H1 (cell line): ENCODE measurements at regions not wholly inside any gene's neighbourhood (a gene's known extent, or its start where the extent isn't known, plus 50 kb on each side); places are given as distances from the start of the nearest gene placed in this dataset.

ENCODE experiments used
- CBX8 ChIP-seq: fragments of 300-800, 300-1000 bp; sonication (generic); IDR thresholded peaks from 2 replicates; pipeline ENCODE4 v1.7.1; 2016; ENCODE audit warnings: low read depth, low read length, borderline replicate concordance
- CHD1 ChIP-seq: IDR thresholded peaks from 2 replicates; pipeline ENCODE4 v1.6.1; 2012; ENCODE audit warnings: low read depth, low read length, improper control_type of control experiment
- EZH2 ChIP-seq: fragments of 200-600 bp; sonication (generic); IDR thresholded peaks from 2 replicates; pipeline ENCODE4 v1.7.1; 2012; ENCODE audit warnings: low read depth, mild to moderate bottlenecking, moderate library complexity, low read length, inconsistent platforms; ENCODE audit not compliant: severe bottlenecking
- GTF2F1 ChIP-seq: IDR thresholded peaks from 2 replicates; pipeline ENCODE4 v1.6.1; 2012; ENCODE audit warnings: low read depth, low read length, improper control_type of control experiment, borderline replicate concordance
- NRF1 ChIP-seq: IDR thresholded peaks from 2 replicates; pipeline ENCODE4 v1.6.1; 2011; ENCODE audit warnings: mild to moderate bottlenecking, low read depth, low read length, improper control_type of control experiment
- POLR2A ChIP-seq, 2 experiments: IDR thresholded peaks; 1 replicate in 1 of 2; 2 replicates in 1 of 2; pipeline ENCODE4 v1.6.1; 2011; ENCODE audit warnings: low read depth in 2 of 2, low read length in 2 of 2, mild to moderate bottlenecking in 2 of 2; ENCODE audit errors: control extremely low read depth in 1 of 2
- POLR2AphosphoS5 ChIP-seq: IDR thresholded peaks from 2 replicates; pipeline ENCODE4 v1.6.1; 2011; ENCODE audit warnings: low read depth, low read length
- RFX5 ChIP-seq: IDR thresholded peaks from 2 replicates; pipeline ENCODE4 v1.6.1; 2011; ENCODE audit warnings: low read depth, low read length, improper control_type of control experiment, borderline replicate concordance
- TAF1 ChIP-seq: IDR thresholded peaks from 2 replicates; pipeline ENCODE4 v1.6.1; 2011; ENCODE audit warnings: mild to moderate bottlenecking, low read depth, low read length
- TF ChIP-seq, protein P1 (sequence below), 3 experiments: IDR thresholded peaks; 1 replicate in 2 of 3; 2 replicates in 1 of 3; pipeline versions ENCODE4 v1.5.1 to v1.6.1; 2011; ENCODE audit warnings: low read length in 3 of 3, mild to moderate bottlenecking in 3 of 3, inconsistent platforms in 2 of 3, low read depth in 1 of 3, moderate library complexity in 1 of 3; ENCODE audit not compliant: insufficient read depth in 1 of 3; ENCODE audit errors: control extremely low read depth in 1 of 3
- TF ChIP-seq, protein P2 (sequence below): fragments of 300-600 bp; sonication (generic); IDR thresholded peaks from 2 replicates; pipeline ENCODE4 v1.7.1; 2012; ENCODE audit warnings: low read length, moderate library complexity, mild to moderate bottlenecking, inconsistent platforms; ENCODE audit not compliant: insufficient replicate concordance

DNA sequence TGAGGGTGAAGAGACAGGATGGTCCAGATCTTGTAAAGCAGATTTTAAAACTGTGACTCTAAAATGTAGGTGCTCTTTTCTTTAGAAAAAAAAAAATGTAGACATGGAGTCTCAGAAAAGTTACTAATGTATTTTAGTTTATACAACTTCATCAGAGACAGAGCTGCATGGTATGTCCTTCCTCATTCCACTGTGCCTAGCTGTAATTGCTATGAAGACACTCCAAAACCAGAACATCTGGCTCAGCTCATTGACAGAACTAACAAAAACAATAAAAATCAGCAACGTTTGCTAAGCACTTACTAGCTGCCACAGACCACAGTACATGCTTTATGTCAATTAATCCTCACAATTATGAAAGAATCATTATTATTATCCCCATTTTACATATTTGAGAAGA lies 160.7 kb downstream of the BARX2 start:
- TF ChIP-seq, protein P1, sequence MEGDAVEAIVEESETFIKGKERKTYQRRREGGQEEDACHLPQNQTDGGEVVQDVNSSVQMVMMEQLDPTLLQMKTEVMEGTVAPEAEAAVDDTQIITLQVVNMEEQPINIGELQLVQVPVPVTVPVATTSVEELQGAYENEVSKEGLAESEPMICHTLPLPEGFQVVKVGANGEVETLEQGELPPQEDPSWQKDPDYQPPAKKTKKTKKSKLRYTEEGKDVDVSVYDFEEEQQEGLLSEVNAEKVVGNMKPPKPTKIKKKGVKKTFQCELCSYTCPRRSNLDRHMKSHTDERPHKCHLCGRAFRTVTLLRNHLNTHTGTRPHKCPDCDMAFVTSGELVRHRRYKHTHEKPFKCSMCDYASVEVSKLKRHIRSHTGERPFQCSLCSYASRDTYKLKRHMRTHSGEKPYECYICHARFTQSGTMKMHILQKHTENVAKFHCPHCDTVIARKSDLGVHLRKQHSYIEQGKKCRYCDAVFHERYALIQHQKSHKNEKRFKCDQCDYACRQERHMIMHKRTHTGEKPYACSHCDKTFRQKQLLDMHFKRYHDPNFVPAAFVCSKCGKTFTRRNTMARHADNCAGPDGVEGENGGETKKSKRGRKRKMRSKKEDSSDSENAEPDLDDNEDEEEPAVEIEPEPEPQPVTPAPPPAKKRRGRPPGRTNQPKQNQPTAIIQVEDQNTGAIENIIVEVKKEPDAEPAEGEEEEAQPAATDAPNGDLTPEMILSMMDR (IDR thresholded peaks at IDR 0.05; ENCODE audit: control extremely low read depth in 1 of 3, insufficient read depth in 1 of 3, low read depth in 1 of 3, low read length in 3 of 3) = no peak
- no peak for TF ChIP-seq CBX8
- TF ChIP-seq, protein P2, sequence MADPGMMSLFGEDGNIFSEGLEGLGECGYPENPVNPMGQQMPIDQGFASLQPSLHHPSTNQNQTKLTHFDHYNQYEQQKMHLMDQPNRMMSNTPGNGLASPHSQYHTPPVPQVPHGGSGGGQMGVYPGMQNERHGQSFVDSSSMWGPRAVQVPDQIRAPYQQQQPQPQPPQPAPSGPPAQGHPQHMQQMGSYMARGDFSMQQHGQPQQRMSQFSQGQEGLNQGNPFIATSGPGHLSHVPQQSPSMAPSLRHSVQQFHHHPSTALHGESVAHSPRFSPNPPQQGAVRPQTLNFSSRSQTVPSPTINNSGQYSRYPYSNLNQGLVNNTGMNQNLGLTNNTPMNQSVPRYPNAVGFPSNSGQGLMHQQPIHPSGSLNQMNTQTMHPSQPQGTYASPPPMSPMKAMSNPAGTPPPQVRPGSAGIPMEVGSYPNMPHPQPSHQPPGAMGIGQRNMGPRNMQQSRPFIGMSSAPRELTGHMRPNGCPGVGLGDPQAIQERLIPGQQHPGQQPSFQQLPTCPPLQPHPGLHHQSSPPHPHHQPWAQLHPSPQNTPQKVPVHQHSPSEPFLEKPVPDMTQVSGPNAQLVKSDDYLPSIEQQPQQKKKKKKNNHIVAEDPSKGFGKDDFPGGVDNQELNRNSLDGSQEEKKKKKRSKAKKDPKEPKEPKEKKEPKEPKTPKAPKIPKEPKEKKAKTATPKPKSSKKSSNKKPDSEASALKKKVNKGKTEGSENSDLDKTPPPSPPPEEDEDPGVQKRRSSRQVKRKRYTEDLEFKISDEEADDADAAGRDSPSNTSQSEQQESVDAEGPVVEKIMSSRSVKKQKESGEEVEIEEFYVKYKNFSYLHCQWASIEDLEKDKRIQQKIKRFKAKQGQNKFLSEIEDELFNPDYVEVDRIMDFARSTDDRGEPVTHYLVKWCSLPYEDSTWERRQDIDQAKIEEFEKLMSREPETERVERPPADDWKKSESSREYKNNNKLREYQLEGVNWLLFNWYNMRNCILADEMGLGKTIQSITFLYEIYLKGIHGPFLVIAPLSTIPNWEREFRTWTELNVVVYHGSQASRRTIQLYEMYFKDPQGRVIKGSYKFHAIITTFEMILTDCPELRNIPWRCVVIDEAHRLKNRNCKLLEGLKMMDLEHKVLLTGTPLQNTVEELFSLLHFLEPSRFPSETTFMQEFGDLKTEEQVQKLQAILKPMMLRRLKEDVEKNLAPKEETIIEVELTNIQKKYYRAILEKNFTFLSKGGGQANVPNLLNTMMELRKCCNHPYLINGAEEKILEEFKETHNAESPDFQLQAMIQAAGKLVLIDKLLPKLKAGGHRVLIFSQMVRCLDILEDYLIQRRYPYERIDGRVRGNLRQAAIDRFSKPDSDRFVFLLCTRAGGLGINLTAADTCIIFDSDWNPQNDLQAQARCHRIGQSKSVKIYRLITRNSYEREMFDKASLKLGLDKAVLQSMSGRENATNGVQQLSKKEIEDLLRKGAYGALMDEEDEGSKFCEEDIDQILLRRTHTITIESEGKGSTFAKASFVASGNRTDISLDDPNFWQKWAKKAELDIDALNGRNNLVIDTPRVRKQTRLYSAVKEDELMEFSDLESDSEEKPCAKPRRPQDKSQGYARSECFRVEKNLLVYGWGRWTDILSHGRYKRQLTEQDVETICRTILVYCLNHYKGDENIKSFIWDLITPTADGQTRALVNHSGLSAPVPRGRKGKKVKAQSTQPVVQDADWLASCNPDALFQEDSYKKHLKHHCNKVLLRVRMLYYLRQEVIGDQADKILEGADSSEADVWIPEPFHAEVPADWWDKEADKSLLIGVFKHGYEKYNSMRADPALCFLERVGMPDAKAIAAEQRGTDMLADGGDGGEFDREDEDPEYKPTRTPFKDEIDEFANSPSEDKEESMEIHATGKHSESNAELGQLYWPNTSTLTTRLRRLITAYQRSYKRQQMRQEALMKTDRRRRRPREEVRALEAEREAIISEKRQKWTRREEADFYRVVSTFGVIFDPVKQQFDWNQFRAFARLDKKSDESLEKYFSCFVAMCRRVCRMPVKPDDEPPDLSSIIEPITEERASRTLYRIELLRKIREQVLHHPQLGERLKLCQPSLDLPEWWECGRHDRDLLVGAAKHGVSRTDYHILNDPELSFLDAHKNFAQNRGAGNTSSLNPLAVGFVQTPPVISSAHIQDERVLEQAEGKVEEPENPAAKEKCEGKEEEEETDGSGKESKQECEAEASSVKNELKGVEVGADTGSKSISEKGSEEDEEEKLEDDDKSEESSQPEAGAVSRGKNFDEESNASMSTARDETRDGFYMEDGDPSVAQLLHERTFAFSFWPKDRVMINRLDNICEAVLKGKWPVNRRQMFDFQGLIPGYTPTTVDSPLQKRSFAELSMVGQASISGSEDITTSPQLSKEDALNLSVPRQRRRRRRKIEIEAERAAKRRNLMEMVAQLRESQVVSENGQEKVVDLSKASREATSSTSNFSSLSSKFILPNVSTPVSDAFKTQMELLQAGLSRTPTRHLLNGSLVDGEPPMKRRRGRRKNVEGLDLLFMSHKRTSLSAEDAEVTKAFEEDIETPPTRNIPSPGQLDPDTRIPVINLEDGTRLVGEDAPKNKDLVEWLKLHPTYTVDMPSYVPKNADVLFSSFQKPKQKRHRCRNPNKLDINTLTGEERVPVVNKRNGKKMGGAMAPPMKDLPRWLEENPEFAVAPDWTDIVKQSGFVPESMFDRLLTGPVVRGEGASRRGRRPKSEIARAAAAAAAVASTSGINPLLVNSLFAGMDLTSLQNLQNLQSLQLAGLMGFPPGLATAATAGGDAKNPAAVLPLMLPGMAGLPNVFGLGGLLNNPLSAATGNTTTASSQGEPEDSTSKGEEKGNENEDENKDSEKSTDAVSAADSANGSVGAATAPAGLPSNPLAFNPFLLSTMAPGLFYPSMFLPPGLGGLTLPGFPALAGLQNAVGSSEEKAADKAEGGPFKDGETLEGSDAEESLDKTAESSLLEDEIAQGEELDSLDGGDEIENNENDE = no peak
- no peak for TF ChIP-seq RFX5
- no peak for TF ChIP-seq NRF1
- TF ChIP-seq CHD1 = no peak
- no peak for TF ChIP-seq TAF1
- no peak for TF ChIP-seq POLR2A (IDR thresholded peaks at IDR 0.05; ENCODE audit: control extremely low read depth in 1 of 2, low read depth in 2 of 2, low read length in 2 of 2)
- TF ChIP-seq GTF2F1 = no peak
- no peak for TF ChIP-seq EZH2
- no peak for TF ChIP-seq POLR2AphosphoS5
